ENCODE measurements at regions not wholly inside any gene's neighbourhood (a gene's known extent, or its start where the extent isn't known, plus 50 kb on each side); places are given as distances from the start of the nearest gene placed in this dataset.

DNA sequence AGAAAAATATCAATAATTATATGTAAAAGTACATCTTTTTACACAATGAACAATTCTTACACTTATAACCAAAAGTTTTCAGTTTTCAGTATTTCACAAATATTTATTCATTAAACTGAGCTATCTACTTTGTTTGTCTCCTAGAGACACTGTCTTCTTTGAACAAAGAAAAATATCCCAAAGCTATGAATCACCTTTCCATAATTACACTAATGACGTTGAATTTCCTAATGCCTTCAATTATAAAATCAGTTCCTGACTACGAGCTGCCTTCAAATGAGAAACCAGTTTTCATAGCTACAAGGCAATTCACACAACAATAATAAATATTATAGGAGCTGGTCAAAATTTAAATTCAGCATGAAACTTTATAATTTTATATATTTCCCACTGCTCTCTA is 201.8 kb upstream of the BRINP3 start:
- no peak overlapping the region for H2BK15ac ChIP-seq (ENCODE audit: low read depth, low read length)
- H3K9ac ChIP-seq (ENCODE audit: extremely low read depth, insufficient read length, low read length), result no peak overlapping the region
- no peak overlapping the region for H3K23ac ChIP-seq (ENCODE audit: insufficient read length, low read depth, low read length)
- H3K27ac ChIP-seq (ENCODE audit: insufficient read length, low read depth, low read length), result no peak overlapping the region
- H3K18ac ChIP-seq (ENCODE audit: insufficient read length, low read depth, low read length), result no peak overlapping the region
- TF ChIP-seq, protein P1, sequence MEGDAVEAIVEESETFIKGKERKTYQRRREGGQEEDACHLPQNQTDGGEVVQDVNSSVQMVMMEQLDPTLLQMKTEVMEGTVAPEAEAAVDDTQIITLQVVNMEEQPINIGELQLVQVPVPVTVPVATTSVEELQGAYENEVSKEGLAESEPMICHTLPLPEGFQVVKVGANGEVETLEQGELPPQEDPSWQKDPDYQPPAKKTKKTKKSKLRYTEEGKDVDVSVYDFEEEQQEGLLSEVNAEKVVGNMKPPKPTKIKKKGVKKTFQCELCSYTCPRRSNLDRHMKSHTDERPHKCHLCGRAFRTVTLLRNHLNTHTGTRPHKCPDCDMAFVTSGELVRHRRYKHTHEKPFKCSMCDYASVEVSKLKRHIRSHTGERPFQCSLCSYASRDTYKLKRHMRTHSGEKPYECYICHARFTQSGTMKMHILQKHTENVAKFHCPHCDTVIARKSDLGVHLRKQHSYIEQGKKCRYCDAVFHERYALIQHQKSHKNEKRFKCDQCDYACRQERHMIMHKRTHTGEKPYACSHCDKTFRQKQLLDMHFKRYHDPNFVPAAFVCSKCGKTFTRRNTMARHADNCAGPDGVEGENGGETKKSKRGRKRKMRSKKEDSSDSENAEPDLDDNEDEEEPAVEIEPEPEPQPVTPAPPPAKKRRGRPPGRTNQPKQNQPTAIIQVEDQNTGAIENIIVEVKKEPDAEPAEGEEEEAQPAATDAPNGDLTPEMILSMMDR (conservative IDR thresholded peaks at IDR 0.05), result no peak
- DNase-seq, result no peak
- no peak overlapping the region for H2BK5ac ChIP-seq (ENCODE audit: insufficient read length, low read length)
- Mint-ChIP-seq H3K27ac (no peak overlapping the region), H3K36me3 (ENCODE audit: insufficient read depth in 1 of 3, low read depth in 3 of 3) (peaks cover 0 to 2% (median 0%) of the 10 kb centered on the region in 3 experiments; a peak in 2 of 7 replicates), H3K4me1 (peaks cover 6 to 8% of the 10 kb centered on the region in 2 experiments), H3K4me3 (no peak overlapping the region), H3K27me3 (ENCODE audit: low read depth) (no peaks in the 10 kb centered on the region), H3K9me3 (no peaks in the 10 kb centered on the region; a peak in 1 of 5 replicates)
- no peaks in the 10 kb centered on the region for H3K4me1 ChIP-seq (ENCODE audit: insufficient read depth, low read length)
- no peaks in the 10 kb centered on the region for H4K20me1 ChIP-seq (ENCODE audit: control insufficient read depth, insufficient read depth, insufficient read length)
- H3K79me1 ChIP-seq (ENCODE audit: insufficient read depth, low read depth, low read length, poor library complexity, severe bottlenecking), result no peaks in the 10 kb centered on the region
- no peak overlapping the region for H2AFZ ChIP-seq (ENCODE audit: low read length)
- H3K56ac ChIP-seq (ENCODE audit: insufficient read length, low read depth, low read length), result no peak overlapping the region
- no peaks in the 10 kb centered on the region for H3K23me2 ChIP-seq (ENCODE audit: insufficient read length, low read depth, low read length, poor library complexity, severe bottlenecking)
- H4K8ac ChIP-seq (replicated peaks; ENCODE audit: insufficient read length, low read depth, low read length), result no peak overlapping the region
- no peak overlapping the region for H3K4ac ChIP-seq (ENCODE audit: low read depth, low read length)
- no peak overlapping the region for H2BK12ac ChIP-seq (ENCODE audit: insufficient read length, low read depth, low read length)
- H2BK20ac ChIP-seq (ENCODE audit: low read depth, low read length, poor library complexity, severe bottlenecking), result no peak overlapping the region
- no peaks in the 10 kb centered on the region for H3K79me2 ChIP-seq (ENCODE audit: insufficient read depth, low read length)
- no peak overlapping the region for H3K4me2 ChIP-seq (ENCODE audit: insufficient read depth, insufficient read length, low read length)
- no peak overlapping the region for H3K14ac ChIP-seq (ENCODE audit: insufficient read depth, low read length)
- no peak overlapping the region for H3T11ph ChIP-seq (ENCODE audit: low read length)
- no peaks in the 10 kb centered on the region for H3K9me3 ChIP-seq (ENCODE audit: control insufficient read depth, low read depth, low read length)
- no peaks in the 10 kb centered on the region for H3K27me3 ChIP-seq (ENCODE audit: insufficient read depth, low read length)
- no peak overlapping the region for H4K91ac ChIP-seq (ENCODE audit: insufficient read length, low read depth, low read length)
- no peak overlapping the region for H2BK120ac ChIP-seq (ENCODE audit: low read depth, low read length, poor library complexity, severe bottlenecking)
- WGBS (ENCODE audit: extremely low coverage, insufficient read length, low lambda C conversion rate), result no CpG with 5 or more reads among the region's 2 CpGs
- H2AK5ac ChIP-seq (ENCODE audit: insufficient read length, low read length), result no peak overlapping the region
- no peak overlapping the region for H4K5ac ChIP-seq (ENCODE audit: insufficient read length, low read depth, low read length)
